ENCODE measurements at regions not wholly inside any gene's neighbourhood (a gene's known extent, or its start where the extent isn't known, plus 50 kb on each side); places are given as distances from the start of the nearest gene placed in this dataset.

GRCh38 chr21:41640748-41641509 is 125.9 kb downstream of the RIPK4 start:
- H3K4me3 ChIP-seq (ENCODE audit: low read depth, low read length), result no peak overlapping the region
- no peak overlapping the region for H3K27ac ChIP-seq
- peaks cover 5% of the 10 kb centered on the region for H3K9me3 ChIP-seq (ENCODE audit: severe bottlenecking)
- no peak for DNase-seq
- no peaks in the 10 kb centered on the region for H3K27me3 ChIP-seq (ENCODE audit: insufficient read depth, low read depth, severe bottlenecking)
- no peak for TF ChIP-seq CTCF (IDR thresholded peaks at IDR 0.05; ENCODE audit: low read depth, low read length)
- H3K36me3 ChIP-seq, result no peaks in the 10 kb centered on the region

- Histone ChIP-seq H3K27ac (no peak overlapping the region), H3K4me3 (ENCODE audit: low read depth, low read length) (no peak overlapping the region), H3K36me3 (no peaks in the 10 kb centered on the region), H3K27me3 (ENCODE audit: insufficient read depth, low read depth, severe bottlenecking) (no peaks in the 10 kb centered on the region), H3K9me3 (ENCODE audit: severe bottlenecking) (peaks cover 5% of the 10 kb centered on the region)
- no peak for DNase-seq
- TF ChIP-seq CTCF (IDR thresholded peaks at IDR 0.05; ENCODE audit: low read depth, low read length), result no peak
Measured at GRCh38 chr21:41639766-41640165, 127.1 kb downstream of the RIPK4 start.

GRCh38 chr21:41639336-41639735 is 127.5 kb downstream of the RIPK4 start:
- no peak for DNase-seq
- Histone ChIP-seq H3K36me3 (no peaks in the 10 kb centered on the region), H3K27me3 (ENCODE audit: insufficient read depth, low read depth, severe bottlenecking) (no peaks in the 10 kb centered on the region), H3K27ac (no peak overlapping the region), H3K9me3 (ENCODE audit: severe bottlenecking) (peaks cover 5% of the 10 kb centered on the region), H3K4me3 (ENCODE audit: low read depth, low read length) (no peak overlapping the region)
- no peak for TF ChIP-seq CTCF (IDR thresholded peaks at IDR 0.05; ENCODE audit: low read depth, low read length)

GRCh38 chr21:41638201-41638790 is 128.6 kb downstream of the RIPK4 start:
- H3K9me3 ChIP-seq (ENCODE audit: severe bottlenecking), result peaks cover 8% of the 10 kb centered on the region
- TF ChIP-seq CTCF (IDR thresholded peaks at IDR 0.05; ENCODE audit: low read depth, low read length), result no peak
- H3K27me3 ChIP-seq (ENCODE audit: insufficient read depth, low read depth, severe bottlenecking), result no peaks in the 10 kb centered on the region
- H3K27ac ChIP-seq, result no peak overlapping the region
- H3K36me3 ChIP-seq, result no peaks in the 10 kb centered on the region
- DNase-seq, result no peak
- no peak overlapping the region for H3K4me3 ChIP-seq (ENCODE audit: low read depth, low read length)

GRCh38 chr21:41636636-41637630 is 129.0 kb upstream of the TMPRSS2 start:
- Histone ChIP-seq H3K36me3 (no peaks in the 10 kb centered on the region), H3K27ac (no peak overlapping the region), H3K4me3 (ENCODE audit: low read depth, low read length) (no peak overlapping the region), H3K27me3 (ENCODE audit: insufficient read depth, low read depth, severe bottlenecking) (no peaks in the 10 kb centered on the region), H3K9me3 (ENCODE audit: severe bottlenecking) (peaks cover 8% of the 10 kb centered on the region)
- DNase-seq, result no peak
- no peak for TF ChIP-seq CTCF (IDR thresholded peaks at IDR 0.05; ENCODE audit: low read depth, low read length)
